K562 (cell line): ENCODE measurements at regions not wholly inside any gene's neighbourhood (a gene's known extent, or its start where the extent isn't known, plus 50 kb on each side); places are given as distances from the start of the nearest gene placed in this dataset.

Experiments used
- ATAC-seq: fragments of 200-7000 bp; cut with Tn5 transposase; 3 replicates; pipeline ENCODE4 v1.9.1; 2020; ENCODE audit warnings: moderate library complexity
- BruUV-seq: library from RNA; stranded (reverse); fragments of 400-500 nt; replicated peaks from 2 replicates; lab custom pipeline; 2021; lab: Mats Ljungman, UMichigan
- CTCF ChIA-PET: fragments of 300-600 bp; formaldehyde crosslinking; extraction: SDS; loops from one replicate; lab custom pipeline; 2021; ENCODE audit warnings: low intra/inter-chr PET ratio; lab: Yijun Ruan, JAX
- POLR2A ChIA-PET: fragments of 300-600, 350-650 bp; sonication (Branson Sonifier 250); formaldehyde crosslinking; extraction: SDS; loops from one replicate; lab custom pipeline; 2021; ENCODE audit warnings: antibody characterized with exemption, inconsistent platforms; lab: Yijun Ruan, JAX
- DNase-seq, 4 experiments: peaks; one replicate each; pipeline versions ENCODE4 v3.0.0 to v3.0.0-alpha.2; 2011 to 2018; ENCODE audit warnings: low spot score in 3 of 4, mixed read lengths in 3 of 4; ENCODE audit errors: extremely low read depth in 1 of 4
- FAIRE-seq: peaks from 2 replicates; lab custom pipeline; 2011; peaks lifted over from hg19 to GRCh38; lab: Jason Lieb, UNC
- H2AFZ ChIP-seq: 2 replicates; pipeline ENCODE4 v1.6.0; 2011; ENCODE audit warnings: low read depth, low read length, control low read depth, inconsistent platforms
- H3K27ac ChIP-seq: fragments of 200-600 bp; 3 replicates; pipeline ENCODE4 v1.8.0; 2011; ENCODE audit warnings: low read depth, mild to moderate bottlenecking, control low read depth, inconsistent platforms, low read length, moderate library complexity, mixed read lengths; ENCODE audit errors: extremely low read depth
- H3K27me3 ChIP-seq, 2 experiments: fragments of 300-600 bp in 1 of 2; 2 replicates in 1 of 2; 3 replicates in 1 of 2; pipeline versions ENCODE4 v1.6.0 to v1.8.0; 2011; ENCODE audit warnings: inconsistent platforms in 2 of 2, low read length in 2 of 2, mild to moderate bottlenecking in 1 of 2, mixed read lengths in 1 of 2, moderate library complexity in 1 of 2; ENCODE audit not compliant: control insufficient read depth in 2 of 2, insufficient read depth in 2 of 2
- H3K36me3 ChIP-seq: fragments of 300-600 bp; 3 replicates; pipeline ENCODE4 v1.8.0; 2011; ENCODE audit warnings: mild to moderate bottlenecking, low read length, inconsistent platforms; ENCODE audit not compliant: control insufficient read depth, insufficient read depth
- H3K4me1 ChIP-seq, 2 experiments: fragments of 200-600 bp in 1 of 2; replicated peaks in 1 of 2; 2 replicates in 1 of 2; 3 replicates in 1 of 2; pipeline versions ENCODE4 v1.5.1 to v1.8.0; 2011; ENCODE audit warnings: inconsistent platforms in 2 of 2, low read length in 2 of 2, mild to moderate bottlenecking in 1 of 2, mixed read lengths in 1 of 2, moderate library complexity in 1 of 2; ENCODE audit not compliant: control insufficient read depth in 2 of 2, insufficient read depth in 2 of 2
- H3K4me2 ChIP-seq: 2 replicates; pipeline ENCODE4 v1.6.1; 2011; ENCODE audit warnings: low read length, control low read depth, inconsistent platforms, mixed read lengths; ENCODE audit not compliant: insufficient read depth
- H3K4me3 ChIP-seq: fragments of 200-600 bp; sonication (generic), shearing (Covaris generic); 2 replicates; pipeline ENCODE4 v1.5.1; 2016; ENCODE audit warnings: control low read depth, inconsistent platforms
- H3K79me2 ChIP-seq: fragments of 200-600 bp; 3 replicates; pipeline ENCODE4 v1.8.0; 2011; ENCODE audit warnings: low read length, inconsistent platforms; ENCODE audit not compliant: control insufficient read depth, insufficient read depth
- H3K9ac ChIP-seq, 2 experiments: 2 replicates each; pipeline versions ENCODE4 v1.6.0 to v1.6.1; 2011; ENCODE audit warnings: low read depth in 2 of 2, low read length in 2 of 2, control low read depth in 1 of 2, inconsistent platforms in 1 of 2, mild to moderate bottlenecking in 1 of 2, mixed read lengths in 1 of 2; ENCODE audit not compliant: insufficient read depth in 1 of 2
- H3K9me1 ChIP-seq: one replicate; pipeline ENCODE4 v1.6.0; 2011; ENCODE audit warnings: inconsistent platforms, mild to moderate bottlenecking, low read length, moderate library complexity; ENCODE audit not compliant: control insufficient read depth, insufficient read depth
- H3K9me3 ChIP-seq: replicated peaks from 2 replicates; pipeline ENCODE4 v1.5.1; 2011; ENCODE audit warnings: low read depth, low read length, inconsistent platforms; ENCODE audit not compliant: control insufficient read depth, insufficient read depth
- H4K20me1 ChIP-seq: replicated peaks from 2 replicates; pipeline ENCODE4 v1.6.1; 2011; ENCODE audit warnings: low read length, inconsistent platforms, mixed read lengths; ENCODE audit not compliant: control insufficient read depth, insufficient read depth
- TSHZ1 ChIP-seq: fragments of 250-450 bp; sonication (Bioruptor Pico); IDR thresholded peaks from 2 replicates; pipeline ENCODE4 v1.4.0; 2020; ENCODE audit warnings: mild to moderate bottlenecking, moderate library complexity
- ZBTB5 ChIP-seq: fragments of 450-650 bp; IDR thresholded peaks from 2 replicates; pipeline ENCODE4 v1.6.1; 2017; ENCODE audit warnings: antibody characterized with exemption
- WGBS: fragments of 100-300 bp; shearing (Covaris generic); methylation state at CpG from one replicate; pipeline ENCODE4 v1.1.6; 2016; ENCODE audit warnings: low coverage, mixed read lengths; ENCODE audit not compliant: insufficient coverage; ENCODE audit errors: missing lambda C conversion rate; 5-methylcytosine and 5-hydroxymethylcytosine counted together
- in situ Hi-C: fragments of 300-500 bp; cut with MboI; formaldehyde crosslinking; loops from 4 replicates; pipeline ENCODE4 v1.15.0; 2018; ENCODE audit warnings: inconsistent platforms, mixed read lengths
- intact Hi-C: fragments of 100-400 bp; cut with micrococcal nuclease; formaldehyde crosslinking; loops from 2 replicates; pipeline ENCODE4 v1.14.2; 2022

- ATAC-seq, result no peak
- H3K27me3 ChIP-seq, result no peaks in the 10 kb centered on the region
- in situ Hi-C loops, result no loop called here
- H3K27ac ChIP-seq, result no peak overlapping the region
- H3K79me2 ChIP-seq, result no peaks in the 10 kb centered on the region
- H3K9me1 ChIP-seq, result no peaks in the 10 kb centered on the region
- no peaks in the 10 kb centered on the region for H3K9me3 ChIP-seq
- peaks cover 0 to 6% of the 10 kb centered on the region in 2 experiments; a peak in 2 of 5 replicates for H3K4me1 ChIP-seq
- H3K4me2 ChIP-seq, result no peak overlapping the region
- H2AFZ ChIP-seq, result no peak overlapping the region
- ChIA-PET POLR2A (interaction anchor here (0.7 kb wide), 1 partner anchor 18 kb away, joined by 4 read pairs; no protein-coding TSS in a partner anchor), CTCF (no interaction called here)
- no TSS peak for BruUV-seq
- no peak for DNase-seq
- FAIRE-seq, result no peak
- no peak overlapping the region for H3K9ac ChIP-seq
- no peak overlapping the region for H3K4me3 ChIP-seq
- WGBS, result 71% methylated on average over 5 of the region's 6 CpGs
- intact Hi-C loops, result no loop called here
- no peaks in the 10 kb centered on the region for H4K20me1 ChIP-seq
- TF ChIP-seq ZBTB5, result no peak
- TF ChIP-seq TSHZ1 (CRISPR knock-in tag), result no peak
- no peaks in the 10 kb centered on the region for H3K36me3 ChIP-seq
Observed at GRCh38 chr2:230640540-230641011, 72.1 kb upstream of the CAB39 start.
